ENCODE measurements at regions not wholly inside any gene's neighbourhood (a gene's known extent, or its start where the extent isn't known, plus 50 kb on each side); places are given as distances from the start of the nearest gene placed in this dataset.

GRCh38 chr5:173530547-173530946 is 85.9 kb downstream of the BOD1 start:
- Histone ChIP-seq H3K27ac (no peak overlapping the region), H3K36me3 (no peaks in the 10 kb centered on the region), H3K9me3 (no peaks in the 10 kb centered on the region), H3K27me3 (no peaks in the 10 kb centered on the region), H3K4me3 (no peak overlapping the region), H3K4me1 (no peaks in the 10 kb centered on the region)
- WGBS, 5 donors = 71 to 88% (median 76%) methylated on average over 4 of the region's 4 CpGs
- DNase-seq = no peak
- intact Hi-C loops (cut with DNase I; ENCODE audit: low total_unique reads) = no loop called here
- TF ChIP-seq POLR2AphosphoS5 (IDR thresholded peaks at IDR 0.05) = no peak
- no peak for TF ChIP-seq EP300 (IDR thresholded peaks at IDR 0.05)
- no peak for TF ChIP-seq POLR2A (IDR thresholded peaks at IDR 0.05)
- TF ChIP-seq CTCF (IDR thresholded peaks at IDR 0.05) = no peak

GRCh38 chr5:173529861-173530260 is 86.6 kb downstream of the BOD1 start:
- DNase-seq = no peak
- Histone ChIP-seq H3K27ac (no peak overlapping the region), H3K27me3 (no peaks in the 10 kb centered on the region), H3K4me3 (no peak overlapping the region), H3K9me3 (no peaks in the 10 kb centered on the region), H3K4me1 (no peaks in the 10 kb centered on the region), H3K36me3 (no peaks in the 10 kb centered on the region)
- WGBS, 5 donors = 79 to 93% (median 84%) methylated on average over 3 of the region's 3 CpGs
- intact Hi-C loops (cut with DNase I; ENCODE audit: low total_unique reads) = no loop called here
- TF ChIP-seq CTCF (IDR thresholded peaks at IDR 0.05) = no peak
- TF ChIP-seq POLR2A (IDR thresholded peaks at IDR 0.05) = no peak
- TF ChIP-seq POLR2AphosphoS5 (IDR thresholded peaks at IDR 0.05) = no peak
- no peak for TF ChIP-seq EP300 (IDR thresholded peaks at IDR 0.05)

DNA sequence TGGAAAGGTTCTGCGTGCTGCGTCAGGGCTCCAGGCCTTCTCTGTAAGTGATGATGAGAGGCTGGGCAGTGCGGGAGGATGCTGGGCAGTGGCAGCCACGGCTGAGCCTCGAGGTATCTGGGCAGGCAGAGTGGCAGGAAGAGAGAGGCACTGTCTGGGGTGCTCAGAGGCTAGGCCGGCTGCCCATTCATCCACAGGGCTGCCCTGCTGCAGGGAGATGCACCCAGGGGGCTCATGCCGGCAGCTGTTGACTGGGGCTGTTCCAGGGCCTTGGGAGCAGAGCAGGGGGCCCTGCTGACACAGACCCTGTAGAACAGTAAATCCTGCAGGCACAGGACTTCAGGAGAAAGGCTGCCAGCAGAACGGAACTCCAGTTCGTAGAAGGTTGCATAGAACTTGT is 88.8 kb downstream of the BOD1 start:
- TF ChIP-seq EP300 (IDR thresholded peaks at IDR 0.05) = no peak
- no peak for TF ChIP-seq POLR2AphosphoS5 (IDR thresholded peaks at IDR 0.05)
- no peak for TF ChIP-seq POLR2A (IDR thresholded peaks at IDR 0.05)
- no peak for TF ChIP-seq CTCF (IDR thresholded peaks at IDR 0.05)
- no peaks in the 10 kb centered on the region for H3K9me3 ChIP-seq
- H3K36me3 ChIP-seq = no peaks in the 10 kb centered on the region
- H3K27ac ChIP-seq = no peak overlapping the region
- intact Hi-C loops (cut with DNase I; ENCODE audit: low total_unique reads) = no loop called here
- no peaks in the 10 kb centered on the region for H3K4me1 ChIP-seq
- WGBS, 5 donors = 70 to 83% (median 79%) methylated on average over 9 of the region's 9 CpGs
- no peak overlapping the region for H3K4me3 ChIP-seq
- no peak for DNase-seq
- no peaks in the 10 kb centered on the region for H3K27me3 ChIP-seq

GRCh38 chr5:173524136-173524535 is 92.3 kb downstream of the BOD1 start:
- Histone ChIP-seq H3K4me1 (no peaks in the 10 kb centered on the region), H3K9me3 (peaks cover 0 to 13% (median 4%) of the 10 kb centered on the region in 4 donors), H3K36me3 (no peaks in the 10 kb centered on the region), H3K4me3 (no peak overlapping the region), H3K27me3 (peaks cover 0 to 2% (median 0%) of the 10 kb centered on the region in 3 donors), H3K27ac (no peak overlapping the region)
- DNase-seq = no peak
- WGBS, 5 donors = 70 to 88% (median 71%) methylated on average over 3 of the region's 3 CpGs
- intact Hi-C loops (cut with DNase I; ENCODE audit: low total_unique reads) = no loop called here
- TF ChIP-seq POLR2AphosphoS5 (IDR thresholded peaks at IDR 0.05) (no peak), EP300 (IDR thresholded peaks at IDR 0.05) (no peak), CTCF (IDR thresholded peaks at IDR 0.05) (no peak), POLR2A (IDR thresholded peaks at IDR 0.05) (no peak)

Data from stomach (tissue), 8 donors.